ENCODE measurements at regions not wholly inside any gene's neighbourhood (a gene's known extent, or its start where the extent isn't known, plus 50 kb on each side); places are given as distances from the start of the nearest gene placed in this dataset.
"Not testable (repeated sequence)": the region's sequence is repeated elsewhere in the genome, so short reads cannot be mapped to it uniquely, and the experiment has no call there.

GRCh38 chr6:84626527-84626926, 137.9 kb downstream of the TBX18 start:
- not testable (repeated sequence) for TF ChIP-seq CTCF, POLR2AphosphoS5 (IDR thresholded peaks at IDR 0.05)

Measured in gastroesophageal sphincter (tissue), 3 donors.